ENCODE measurements at regions not wholly inside any gene's neighbourhood (a gene's known extent, or its start where the extent isn't known, plus 50 kb on each side); places are given as distances from the start of the nearest gene placed in this dataset.

DNA sequence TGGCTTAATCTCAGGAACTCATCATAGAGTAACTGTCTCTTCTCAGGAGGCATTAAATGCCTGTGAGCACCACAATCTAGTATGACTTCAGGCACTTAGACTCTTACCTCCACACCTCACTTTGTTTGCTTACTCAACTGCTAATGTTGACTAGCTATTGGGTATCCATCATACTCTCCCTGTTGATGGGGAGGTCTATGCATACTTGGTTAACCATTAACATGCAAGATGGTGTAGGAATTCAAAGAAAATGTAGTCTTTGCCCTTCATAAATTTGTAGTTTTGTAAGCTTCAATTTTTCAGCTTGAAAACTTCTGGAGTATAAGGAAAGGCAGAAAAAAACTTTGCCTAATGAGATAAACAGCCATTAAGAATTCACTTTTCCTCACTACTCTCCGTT, 501.0 kb upstream of the MARCKS start:
- no peak for ATAC-seq (ENCODE audit: low FRiP score)

DNA sequence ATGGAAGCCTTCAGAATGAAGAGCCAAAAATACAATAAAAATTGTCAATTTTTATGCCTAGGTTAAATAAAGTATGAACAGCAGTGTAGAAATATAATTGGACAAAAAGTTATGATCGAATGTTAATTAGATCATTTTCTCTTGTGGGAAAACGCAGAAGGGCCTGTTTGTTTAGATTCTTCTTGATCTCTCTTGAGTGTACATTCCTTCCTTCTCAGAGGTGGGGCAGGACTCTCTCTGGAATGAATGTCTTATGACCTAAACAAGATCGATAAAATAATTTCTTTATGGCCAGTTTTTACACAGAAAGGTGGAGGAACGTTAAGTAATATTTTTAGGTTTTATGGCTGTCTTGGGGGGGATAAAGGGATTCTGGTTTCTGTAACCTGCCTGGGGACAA, 500.1 kb upstream of the MARCKS start:
- DNase-seq (ENCODE audit: low spot score) = no peak
- no peak for ATAC-seq (ENCODE audit: low FRiP score)
- TF ChIP-seq, protein P1, sequence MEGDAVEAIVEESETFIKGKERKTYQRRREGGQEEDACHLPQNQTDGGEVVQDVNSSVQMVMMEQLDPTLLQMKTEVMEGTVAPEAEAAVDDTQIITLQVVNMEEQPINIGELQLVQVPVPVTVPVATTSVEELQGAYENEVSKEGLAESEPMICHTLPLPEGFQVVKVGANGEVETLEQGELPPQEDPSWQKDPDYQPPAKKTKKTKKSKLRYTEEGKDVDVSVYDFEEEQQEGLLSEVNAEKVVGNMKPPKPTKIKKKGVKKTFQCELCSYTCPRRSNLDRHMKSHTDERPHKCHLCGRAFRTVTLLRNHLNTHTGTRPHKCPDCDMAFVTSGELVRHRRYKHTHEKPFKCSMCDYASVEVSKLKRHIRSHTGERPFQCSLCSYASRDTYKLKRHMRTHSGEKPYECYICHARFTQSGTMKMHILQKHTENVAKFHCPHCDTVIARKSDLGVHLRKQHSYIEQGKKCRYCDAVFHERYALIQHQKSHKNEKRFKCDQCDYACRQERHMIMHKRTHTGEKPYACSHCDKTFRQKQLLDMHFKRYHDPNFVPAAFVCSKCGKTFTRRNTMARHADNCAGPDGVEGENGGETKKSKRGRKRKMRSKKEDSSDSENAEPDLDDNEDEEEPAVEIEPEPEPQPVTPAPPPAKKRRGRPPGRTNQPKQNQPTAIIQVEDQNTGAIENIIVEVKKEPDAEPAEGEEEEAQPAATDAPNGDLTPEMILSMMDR (IDR thresholded peaks at IDR 0.05) = no peak

More for the DNA sequence above, 501.0 kb upstream of the MARCKS start:
- no peak for DNase-seq (ENCODE audit: low spot score)
- TF ChIP-seq, protein P1 (IDR thresholded peaks at IDR 0.05) = no peak

DNA sequence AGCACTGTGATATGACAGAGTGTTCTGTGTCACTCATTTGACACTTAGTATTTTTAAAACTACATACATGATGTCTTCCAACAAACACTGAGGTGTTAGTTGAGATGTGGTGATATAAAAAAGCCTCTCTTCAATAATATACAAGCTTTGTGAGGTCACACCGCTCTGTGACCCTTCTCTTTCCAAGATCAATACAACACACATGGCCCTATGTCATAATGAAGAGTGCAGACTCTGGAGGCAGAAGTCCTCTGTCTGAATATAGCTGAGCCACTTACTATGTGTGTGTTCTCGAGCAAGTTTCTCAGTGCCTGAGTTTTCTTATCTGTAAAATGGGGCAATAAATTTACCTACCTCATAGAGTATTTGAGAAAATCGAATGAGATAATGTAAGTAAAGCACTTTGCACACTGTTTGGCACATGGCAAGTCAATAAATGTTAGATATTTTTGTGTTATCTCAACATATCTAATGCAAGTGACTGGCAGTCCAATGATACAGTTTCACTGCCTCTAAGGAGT, 499.0 kb upstream of the MARCKS start:
- no peak for DNase-seq (ENCODE audit: low spot score)
- ATAC-seq (ENCODE audit: low FRiP score) = no peak
- TF ChIP-seq, protein P1 (IDR thresholded peaks at IDR 0.05) = no peak

DNA sequence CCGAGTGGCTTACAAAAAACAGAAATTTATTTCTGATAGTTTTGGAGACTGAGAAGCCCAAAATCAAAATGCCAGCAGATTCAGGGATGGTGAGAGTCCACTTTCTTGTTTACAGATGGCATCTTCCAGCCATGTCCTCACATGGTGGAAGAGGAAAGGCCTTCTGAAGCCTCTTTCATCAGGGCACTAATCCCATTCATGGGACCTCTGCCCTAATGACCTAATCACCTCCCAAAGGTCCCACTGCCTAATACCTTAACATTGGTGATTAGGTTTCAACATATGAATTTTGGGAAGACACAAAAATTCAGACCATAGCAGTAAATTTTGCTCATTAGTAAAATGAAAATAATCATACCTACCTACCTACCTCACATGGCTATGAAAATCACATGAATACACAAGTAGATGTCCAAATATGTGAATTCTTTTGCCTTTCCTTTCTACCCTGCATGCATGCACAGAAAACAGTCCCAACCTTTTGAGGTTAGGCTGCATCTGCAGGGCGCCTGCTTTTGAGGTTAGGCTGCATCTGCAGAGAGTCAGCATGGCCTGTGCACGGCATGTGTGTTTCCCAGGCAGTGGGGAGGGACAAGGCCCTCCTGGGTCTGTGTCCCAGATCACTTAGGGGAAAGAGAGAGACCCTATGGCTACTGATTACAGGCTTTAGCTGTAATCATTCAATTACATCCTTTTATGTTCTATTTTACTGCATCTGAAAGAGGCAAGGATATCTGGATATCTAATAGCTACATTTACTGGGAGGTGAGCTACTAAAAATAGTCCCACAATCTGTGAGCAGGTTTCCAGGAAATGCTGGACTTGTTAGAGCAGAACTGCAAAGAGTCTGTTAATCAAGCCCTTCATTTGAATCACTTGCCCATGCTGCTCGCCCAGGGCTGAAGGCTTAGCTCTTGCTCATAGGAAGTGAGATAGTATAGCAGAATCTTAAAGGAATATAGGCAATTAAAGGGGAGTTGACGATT, 497.7 kb upstream of the MARCKS start:
- DNase-seq (ENCODE audit: low spot score) (no peak), ATAC-seq (ENCODE audit: low FRiP score) (no peak)
- TF ChIP-seq, protein P1 (IDR thresholded peaks at IDR 0.05) = no peak

DNA sequence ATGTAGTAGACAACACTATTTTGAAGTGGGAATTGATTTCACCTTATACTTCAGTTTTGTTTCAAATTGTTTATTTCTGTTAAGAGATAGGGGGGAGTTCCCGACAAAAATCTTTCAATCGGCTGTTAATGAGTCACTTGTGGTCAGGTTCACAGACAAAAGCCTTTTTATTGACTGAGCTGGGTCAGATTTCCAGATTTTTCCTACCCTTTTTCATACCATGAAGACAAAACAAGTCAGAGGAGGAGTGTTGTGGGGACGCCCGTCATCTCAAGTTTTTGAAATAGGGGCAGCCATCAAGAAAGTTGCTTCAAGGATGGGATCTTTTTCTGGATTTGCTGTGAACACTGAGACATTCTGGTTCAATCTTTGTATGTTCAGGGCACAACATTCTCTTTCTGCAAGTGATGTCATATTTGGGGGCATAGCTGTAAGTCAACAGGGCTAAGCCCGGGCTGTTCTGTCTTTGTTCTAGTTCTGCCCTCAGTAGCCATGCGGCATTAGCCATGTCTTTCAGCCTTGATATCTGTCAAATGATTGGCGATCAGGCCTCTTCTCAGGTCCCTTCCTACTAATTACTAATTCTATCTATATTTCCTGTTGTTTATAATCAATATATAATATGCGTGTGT, 496.0 kb upstream of the MARCKS start:
- no peak for ATAC-seq (ENCODE audit: low FRiP score)
- no peak for DNase-seq (ENCODE audit: low spot score)
- TF ChIP-seq, protein P1 (IDR thresholded peaks at IDR 0.05) = no peak

DNA sequence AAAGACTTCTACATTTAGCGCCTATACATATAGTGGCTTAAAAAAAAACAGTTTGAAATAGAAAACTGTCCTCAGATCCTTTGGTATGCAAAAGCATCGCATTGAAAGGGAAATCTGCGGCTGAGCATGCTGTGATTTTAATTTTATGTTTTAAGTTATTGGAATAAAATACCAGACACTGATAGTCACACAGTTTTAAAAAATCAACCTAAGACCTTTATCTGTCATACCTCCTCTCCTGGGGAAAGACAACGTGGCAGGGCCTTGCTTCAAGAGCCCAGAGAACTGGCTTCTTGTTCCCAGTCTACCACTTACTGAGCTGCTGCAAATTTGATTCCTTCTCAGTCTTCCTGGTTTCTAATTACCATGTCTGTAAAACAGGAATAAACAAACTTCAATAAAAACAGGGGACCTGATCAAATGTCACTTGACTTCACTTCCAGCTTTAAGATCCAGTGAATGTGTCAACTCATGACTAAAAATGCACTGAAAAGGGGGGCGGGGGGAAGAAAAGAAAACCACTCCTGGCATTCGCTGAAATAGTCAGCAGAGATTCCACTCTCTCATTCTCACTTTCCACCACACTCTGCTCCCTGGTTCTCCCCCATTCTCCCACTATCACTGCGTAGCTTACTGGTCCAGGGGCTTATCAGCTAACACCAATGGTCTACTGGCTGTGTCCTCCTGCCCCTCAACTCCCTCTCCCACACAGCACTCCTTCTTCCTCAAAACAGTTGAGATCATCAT, 494.7 kb upstream of the MARCKS start:
- DNase-seq (ENCODE audit: low spot score) (no peak), ATAC-seq (ENCODE audit: low FRiP score) (no peak)
- TF ChIP-seq, protein P1 (IDR thresholded peaks at IDR 0.05) = no peak
